ENCODE measurements at regions not wholly inside any gene's neighbourhood (a gene's known extent, or its start where the extent isn't known, plus 50 kb on each side); places are given as distances from the start of the nearest gene placed in this dataset.

DNA sequence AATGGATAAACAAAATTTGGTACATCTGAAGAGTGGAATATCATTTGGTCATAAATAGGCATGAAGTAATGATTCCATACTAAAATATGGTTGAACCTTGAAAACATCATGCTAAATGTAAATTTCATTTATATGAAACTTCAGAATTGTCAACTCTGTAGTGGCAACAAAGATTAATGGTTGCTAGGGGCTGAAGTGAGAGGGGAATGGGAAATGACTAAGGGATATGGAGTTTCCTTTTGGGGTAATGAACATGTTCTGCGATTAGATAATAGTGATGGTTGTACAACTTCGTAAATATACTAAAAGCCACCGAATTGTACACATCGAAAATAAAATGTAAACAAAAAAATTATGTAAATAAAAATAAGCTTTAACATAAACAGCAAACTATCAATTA is 384.1 kb upstream of the STEAP1 start:
- Mint-ChIP-seq H3K4me3 (ENCODE audit: unreplicated experiment) (no peak overlapping the region), H3K9me3 (ENCODE audit: unreplicated experiment) (no peaks in the 10 kb centered on the region), H3K36me3 (ENCODE audit: low read depth, unreplicated experiment) (no peaks in the 10 kb centered on the region), H3K27me3 (ENCODE audit: unreplicated experiment) (no peaks in the 10 kb centered on the region), H3K27ac (ENCODE audit: unreplicated experiment) (no peak overlapping the region), H3K4me1 (ENCODE audit: unreplicated experiment) (no peaks in the 10 kb centered on the region)
- TF ChIP-seq, protein P1, sequence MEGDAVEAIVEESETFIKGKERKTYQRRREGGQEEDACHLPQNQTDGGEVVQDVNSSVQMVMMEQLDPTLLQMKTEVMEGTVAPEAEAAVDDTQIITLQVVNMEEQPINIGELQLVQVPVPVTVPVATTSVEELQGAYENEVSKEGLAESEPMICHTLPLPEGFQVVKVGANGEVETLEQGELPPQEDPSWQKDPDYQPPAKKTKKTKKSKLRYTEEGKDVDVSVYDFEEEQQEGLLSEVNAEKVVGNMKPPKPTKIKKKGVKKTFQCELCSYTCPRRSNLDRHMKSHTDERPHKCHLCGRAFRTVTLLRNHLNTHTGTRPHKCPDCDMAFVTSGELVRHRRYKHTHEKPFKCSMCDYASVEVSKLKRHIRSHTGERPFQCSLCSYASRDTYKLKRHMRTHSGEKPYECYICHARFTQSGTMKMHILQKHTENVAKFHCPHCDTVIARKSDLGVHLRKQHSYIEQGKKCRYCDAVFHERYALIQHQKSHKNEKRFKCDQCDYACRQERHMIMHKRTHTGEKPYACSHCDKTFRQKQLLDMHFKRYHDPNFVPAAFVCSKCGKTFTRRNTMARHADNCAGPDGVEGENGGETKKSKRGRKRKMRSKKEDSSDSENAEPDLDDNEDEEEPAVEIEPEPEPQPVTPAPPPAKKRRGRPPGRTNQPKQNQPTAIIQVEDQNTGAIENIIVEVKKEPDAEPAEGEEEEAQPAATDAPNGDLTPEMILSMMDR (IDR thresholded peaks at IDR 0.05; ENCODE audit: unreplicated experiment), result no peak
- DNase-seq (ENCODE audit: low spot score), result no peak

DNA sequence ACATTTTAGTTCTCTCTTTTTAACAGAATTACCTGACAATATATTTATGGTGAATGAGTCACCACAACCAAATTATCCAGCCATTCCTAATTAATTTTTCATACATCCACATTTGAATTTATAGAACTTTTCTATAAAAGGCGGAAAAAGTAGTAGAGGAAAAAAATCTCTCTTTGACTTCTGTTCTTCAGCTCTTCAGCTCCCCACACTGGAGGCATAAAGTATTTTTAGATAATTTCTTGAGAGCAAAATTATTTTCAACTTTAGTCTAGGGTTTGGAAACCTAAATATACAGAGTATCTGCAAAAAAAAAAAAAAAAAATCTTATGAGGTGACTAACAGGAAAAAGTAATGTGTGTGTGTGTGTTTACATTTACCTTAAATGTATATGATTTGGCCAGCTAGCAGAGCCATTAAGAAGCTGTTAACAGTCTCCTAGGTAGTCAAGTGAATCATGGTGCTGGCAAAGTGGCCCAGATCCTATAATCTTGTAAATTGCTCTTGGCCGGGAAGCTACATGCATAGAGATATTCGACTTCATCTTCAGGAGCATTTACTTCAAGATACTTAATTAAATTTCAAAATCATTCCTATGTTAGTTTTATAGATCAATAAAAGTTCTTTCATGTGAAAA is 383.1 kb upstream of the STEAP1 start:
- Mint-ChIP-seq H3K4me1 (ENCODE audit: unreplicated experiment) (no peaks in the 10 kb centered on the region), H3K27me3 (ENCODE audit: unreplicated experiment) (no peaks in the 10 kb centered on the region), H3K27ac (ENCODE audit: unreplicated experiment) (no peak overlapping the region), H3K9me3 (ENCODE audit: unreplicated experiment) (no peaks in the 10 kb centered on the region), H3K36me3 (ENCODE audit: low read depth, unreplicated experiment) (no peaks in the 10 kb centered on the region), H3K4me3 (ENCODE audit: unreplicated experiment) (no peak overlapping the region)
- TF ChIP-seq, protein P1 (IDR thresholded peaks at IDR 0.05; ENCODE audit: unreplicated experiment), result no peak
- DNase-seq (ENCODE audit: low spot score), result no peak

DNA sequence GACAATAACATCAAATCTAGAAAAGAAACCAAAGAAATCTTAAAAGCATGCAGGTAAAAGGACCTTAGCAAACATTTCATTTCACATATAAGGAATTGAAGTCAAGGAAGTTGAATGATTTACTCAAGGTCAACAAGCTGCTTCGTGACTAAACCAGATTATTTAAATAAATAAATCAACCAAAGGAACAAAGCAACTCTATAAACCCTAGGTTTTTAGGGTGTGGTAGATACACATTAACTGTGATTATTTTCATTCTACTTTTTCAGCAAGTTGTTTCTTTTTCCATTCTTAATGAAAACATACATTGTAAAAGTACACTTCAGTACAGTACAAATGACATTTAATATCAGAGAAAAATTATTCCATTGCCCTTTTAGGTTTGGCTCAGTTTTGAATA is 382.0 kb upstream of the STEAP1 start:
- Mint-ChIP-seq H3K4me3 (ENCODE audit: unreplicated experiment) (no peak overlapping the region), H3K9me3 (ENCODE audit: unreplicated experiment) (no peaks in the 10 kb centered on the region), H3K27ac (ENCODE audit: unreplicated experiment) (no peak overlapping the region), H3K27me3 (ENCODE audit: unreplicated experiment) (no peaks in the 10 kb centered on the region), H3K36me3 (ENCODE audit: low read depth, unreplicated experiment) (no peaks in the 10 kb centered on the region), H3K4me1 (ENCODE audit: unreplicated experiment) (no peaks in the 10 kb centered on the region)
- TF ChIP-seq, protein P1 (IDR thresholded peaks at IDR 0.05; ENCODE audit: unreplicated experiment), result no peak
- DNase-seq (ENCODE audit: low spot score), result no peak

DNA sequence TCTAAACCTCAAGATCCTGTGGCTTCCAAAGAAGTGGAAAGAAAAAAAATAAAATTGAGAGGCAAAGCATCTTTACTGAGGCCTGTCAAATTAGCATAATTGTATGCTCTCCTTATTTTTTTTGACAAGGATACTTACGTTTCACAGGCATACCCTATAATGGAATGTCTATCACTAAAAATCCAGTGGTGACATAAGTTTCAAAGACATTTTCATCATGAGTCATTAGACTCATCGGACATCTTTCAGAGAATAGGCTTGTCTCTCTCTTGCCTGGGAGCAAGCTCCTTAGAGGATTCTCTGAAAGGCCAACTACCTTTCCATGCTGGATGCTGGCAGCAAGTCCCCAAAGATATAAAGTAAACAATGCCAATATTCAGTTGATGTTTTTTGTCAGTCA is 380.7 kb upstream of the STEAP1 start:
- Mint-ChIP-seq H3K36me3 (ENCODE audit: low read depth, unreplicated experiment) (no peaks in the 10 kb centered on the region), H3K4me3 (ENCODE audit: unreplicated experiment) (no peak overlapping the region), H3K27me3 (ENCODE audit: unreplicated experiment) (no peaks in the 10 kb centered on the region), H3K9me3 (ENCODE audit: unreplicated experiment) (no peaks in the 10 kb centered on the region), H3K4me1 (ENCODE audit: unreplicated experiment) (no peaks in the 10 kb centered on the region), H3K27ac (ENCODE audit: unreplicated experiment) (no peak overlapping the region)
- TF ChIP-seq, protein P1 (IDR thresholded peaks at IDR 0.05; ENCODE audit: unreplicated experiment), result no peak
- no peak for DNase-seq (ENCODE audit: low spot score)

DNA sequence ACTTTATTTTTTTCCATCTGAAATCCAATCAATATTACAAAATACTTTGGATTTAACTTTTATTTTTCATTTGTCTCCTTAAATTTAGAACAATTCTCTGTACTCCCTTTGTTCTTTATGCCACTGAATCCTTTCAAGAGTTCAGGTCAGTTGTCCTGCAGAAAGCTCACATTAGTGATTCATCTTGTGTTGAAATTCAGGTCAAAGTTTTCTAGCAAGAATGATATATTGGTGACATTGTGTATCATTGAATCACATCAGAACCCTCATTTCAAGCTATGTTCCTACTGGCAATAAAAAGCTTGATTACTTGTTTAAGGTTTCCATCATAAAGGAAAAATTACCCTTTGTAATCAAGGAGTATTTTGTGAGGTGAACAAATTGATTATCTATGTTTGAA is 378.8 kb upstream of the STEAP1 start:
- no peaks in the 10 kb centered on the region for H3K27me3 Mint-ChIP-seq (ENCODE audit: unreplicated experiment)
- H3K27ac Mint-ChIP-seq (ENCODE audit: unreplicated experiment), result no peak overlapping the region
- TF ChIP-seq, protein P1 (IDR thresholded peaks at IDR 0.05; ENCODE audit: unreplicated experiment), result no peak
- H3K9me3 Mint-ChIP-seq (ENCODE audit: unreplicated experiment), result no peaks in the 10 kb centered on the region
- DNase-seq (ENCODE audit: low spot score), result no peak
- no peaks in the 10 kb centered on the region for H3K4me1 Mint-ChIP-seq (ENCODE audit: unreplicated experiment)
- no peak overlapping the region for H3K4me3 Mint-ChIP-seq (ENCODE audit: unreplicated experiment)
- H3K36me3 Mint-ChIP-seq (ENCODE audit: low read depth, unreplicated experiment), result no peaks in the 10 kb centered on the region
